ENCODE measurements at regions not wholly inside any gene's neighbourhood (a gene's known extent, or its start where the extent isn't known, plus 50 kb on each side); places are given as distances from the start of the nearest gene placed in this dataset.

- DNase-seq (ENCODE audit: low read depth in 2 of 2): no peak
Measured at GRCh38 chr14:58783792-58784511, 146.2 kb downstream of the DACT1 start.

- no peak for DNase-seq (ENCODE audit: low read depth in 2 of 2)
Measured at GRCh38 chr14:58784931-58785330, 147.2 kb downstream of the DACT1 start.

GRCh38 chr14:58785701-58786100, 147.9 kb downstream of the DACT1 start:
- no peak for DNase-seq (ENCODE audit: low read depth in 2 of 2)

- DNase-seq (ENCODE audit: low read depth in 2 of 2): no peak
Measured at GRCh38 chr14:58787592-58787991, 149.8 kb downstream of the DACT1 start.

GRCh38 chr14:58788655-58789503, 151.1 kb downstream of the DACT1 start:
- no peak for DNase-seq (ENCODE audit: low read depth in 2 of 2)

GRCh38 chr14:58789736-58790135, 152.0 kb downstream of the DACT1 start:
- DNase-seq (ENCODE audit: low read depth in 2 of 2): no peak

- no peak for DNase-seq (ENCODE audit: low read depth in 2 of 2)
Measured at GRCh38 chr14:58792416-58792815, 154.7 kb downstream of the DACT1 start.

GRCh38 chr14:58793131-58793740, 155.5 kb downstream of the DACT1 start:
- no peak for DNase-seq (ENCODE audit: low read depth in 2 of 2)

- DNase-seq (ENCODE audit: low read depth in 2 of 2): no peak
Measured at GRCh38 chr14:58794993-58795762, 157.4 kb downstream of the DACT1 start.

GRCh38 chr14:58796242-58797009, 158.7 kb downstream of the DACT1 start:
- no peak for DNase-seq (ENCODE audit: low read depth in 2 of 2)

GRCh38 chr14:58797010-58797429, 159.3 kb downstream of the DACT1 start:
- no peak for DNase-seq (ENCODE audit: low read depth in 2 of 2)

- DNase-seq (ENCODE audit: low read depth in 2 of 2): no peak
Measured at GRCh38 chr14:58798173-58798572, 160.4 kb downstream of the DACT1 start.

- no peak for DNase-seq (ENCODE audit: low read depth in 2 of 2)
Measured at GRCh38 chr14:58801086-58801485, 163.3 kb downstream of the DACT1 start.

GRCh38 chr14:58805057-58805456, 167.3 kb downstream of the DACT1 start:
- no peak for DNase-seq (ENCODE audit: low read depth in 2 of 2)

GRCh38 chr14:58805605-58806409, 168.0 kb downstream of the DACT1 start:
- no peak for DNase-seq (ENCODE audit: low read depth in 2 of 2)

GRCh38 chr14:58807191-58807590, 169.4 kb downstream of the DACT1 start:
- no peak for DNase-seq (ENCODE audit: low read depth in 2 of 2)

GRCh38 chr14:58808828-58809227, 171.1 kb downstream of the DACT1 start:
- no peak for DNase-seq (ENCODE audit: low read depth in 2 of 2)

GRCh38 chr14:58809520-58809919, 171.8 kb downstream of the DACT1 start:
- DNase-seq (ENCODE audit: low read depth in 2 of 2): no peak

- no peak for DNase-seq (ENCODE audit: low read depth in 2 of 2)
Measured at GRCh38 chr14:58812050-58812910, 174.5 kb downstream of the DACT1 start.
